GM12878 (cell line): ENCODE measurements at regions not wholly inside any gene's neighbourhood (a gene's known extent, or its start where the extent isn't known, plus 50 kb on each side); places are given as distances from the start of the nearest gene placed in this dataset.

Experiments
- CHD1 ChIP-seq: IDR thresholded peaks from 2 replicates; pipeline ENCODE4 v1.6.1; 2012; ENCODE audit warnings: low read depth, low read length, improper control_type of control experiment
- MYC ChIP-seq: IDR thresholded peaks from 2 replicates; pipeline ENCODE4 v1.6.1; 2011; ENCODE audit warnings: mild to moderate bottlenecking, low read length, moderate library complexity, inconsistent platforms; ENCODE audit not compliant: insufficient read depth, insufficient replicate concordance, insufficient read length, severe bottlenecking
- POLR2A ChIP-seq: IDR thresholded peaks from 2 replicates; pipeline ENCODE4 v1.6.1; 2011; ENCODE audit warnings: low read depth, mild to moderate bottlenecking, low read length
- POLR2AphosphoS5 ChIP-seq: IDR thresholded peaks from 2 replicates; pipeline ENCODE4 v1.6.1; 2011; ENCODE audit warnings: mild to moderate bottlenecking, low read length, inconsistent platforms
- TF ChIP-seq, protein P1 (sequence below), 3 experiments: IDR thresholded peaks in 2 of 3; conservative IDR thresholded peaks in 1 of 3; 2 replicates each; pipeline ENCODE4 v1.5.1; 2011; ENCODE audit warnings: low read depth in 3 of 3, low read length in 3 of 3, mild to moderate bottlenecking in 3 of 3, control low read depth in 2 of 3, moderate library complexity in 2 of 3, inconsistent platforms in 1 of 3, mixed read lengths in 1 of 3; ENCODE audit not compliant: control insufficient read depth in 2 of 3, insufficient read depth in 1 of 3; ENCODE audit errors: extremely low read depth in 1 of 3

DNA sequence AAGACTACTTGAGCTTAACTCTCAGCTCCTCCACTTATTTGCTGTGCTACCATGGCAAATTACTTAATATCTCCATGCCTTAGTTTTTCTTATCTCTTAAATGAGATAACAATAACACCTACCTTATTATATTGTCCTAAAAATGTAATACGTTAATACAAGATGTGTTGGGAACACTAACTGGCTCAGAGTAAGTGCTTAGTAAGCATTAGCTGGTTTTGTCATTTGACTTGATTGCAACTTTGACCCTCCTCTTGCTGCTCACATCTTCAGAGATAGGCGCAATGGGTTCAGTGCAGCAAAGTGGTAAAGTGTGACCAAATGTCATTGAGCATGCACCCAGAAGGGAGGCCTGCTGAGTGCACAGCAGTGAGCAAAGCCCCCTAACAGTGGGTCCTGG is 294.5 kb upstream of the CLNK start:
- no peak for TF ChIP-seq CHD1
- TF ChIP-seq, protein P1, sequence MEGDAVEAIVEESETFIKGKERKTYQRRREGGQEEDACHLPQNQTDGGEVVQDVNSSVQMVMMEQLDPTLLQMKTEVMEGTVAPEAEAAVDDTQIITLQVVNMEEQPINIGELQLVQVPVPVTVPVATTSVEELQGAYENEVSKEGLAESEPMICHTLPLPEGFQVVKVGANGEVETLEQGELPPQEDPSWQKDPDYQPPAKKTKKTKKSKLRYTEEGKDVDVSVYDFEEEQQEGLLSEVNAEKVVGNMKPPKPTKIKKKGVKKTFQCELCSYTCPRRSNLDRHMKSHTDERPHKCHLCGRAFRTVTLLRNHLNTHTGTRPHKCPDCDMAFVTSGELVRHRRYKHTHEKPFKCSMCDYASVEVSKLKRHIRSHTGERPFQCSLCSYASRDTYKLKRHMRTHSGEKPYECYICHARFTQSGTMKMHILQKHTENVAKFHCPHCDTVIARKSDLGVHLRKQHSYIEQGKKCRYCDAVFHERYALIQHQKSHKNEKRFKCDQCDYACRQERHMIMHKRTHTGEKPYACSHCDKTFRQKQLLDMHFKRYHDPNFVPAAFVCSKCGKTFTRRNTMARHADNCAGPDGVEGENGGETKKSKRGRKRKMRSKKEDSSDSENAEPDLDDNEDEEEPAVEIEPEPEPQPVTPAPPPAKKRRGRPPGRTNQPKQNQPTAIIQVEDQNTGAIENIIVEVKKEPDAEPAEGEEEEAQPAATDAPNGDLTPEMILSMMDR (IDR thresholded peaks at IDR 0.05 in 2 of 3, conservative IDR thresholded peaks at IDR 0.05 in 1 of 3; ENCODE audit: control insufficient read depth in 2 of 3, extremely low read depth in 1 of 3, insufficient read depth in 1 of 3, low read depth in 3 of 3, low read length in 3 of 3): no peak
- TF ChIP-seq POLR2AphosphoS5: no peak
- no peak for TF ChIP-seq POLR2A
- TF ChIP-seq MYC: no peak
